GM23338 (cell line): ENCODE measurements at regions not wholly inside any gene's neighbourhood (a gene's known extent, or its start where the extent isn't known, plus 50 kb on each side); places are given as distances from the start of the nearest gene placed in this dataset.
A peak's percentile ranks its signal among the peaks of the same experiment; 100 is the strongest.

Experiments
- ATAC-seq: fragments of 200-7000 bp; cut with Tn5 transposase; 3 replicates; pipeline ENCODE4 v1.9.1; 2020
- DNase-seq: peaks from one replicate; pipeline ENCODE4 v3.0.0-alpha.2; 2015; ENCODE audit warnings: low spot score
- H2AFZ ChIP-seq: fragments of 200-600 bp; sonication (generic); 2 replicates; pipeline ENCODE4 v1.8.0; 2016; ENCODE audit warnings: antibody characterized with exemption, mild to moderate bottlenecking, moderate library complexity
- H3F3A ChIP-seq: fragments of 200-600 bp; sonication (generic); replicated peaks from 2 replicates; pipeline ENCODE4 v1.8.0; 2017; ENCODE audit warnings: antibody characterized with exemption, mixed run types, low read depth
- H3K27ac ChIP-seq: fragments of 200-600 bp; sonication (generic); 2 replicates; pipeline ENCODE4 v1.6.1; 2016; ENCODE audit warnings: low read depth
- H3K27me3 ChIP-seq: fragments of 200-600 bp; sonication (generic); 2 replicates; pipeline ENCODE4 v1.8.0; 2016; ENCODE audit warnings: mild to moderate bottlenecking, mixed run types, moderate library complexity; ENCODE audit not compliant: insufficient read depth
- H3K36me3 ChIP-seq: fragments of 200-600 bp; sonication (generic); 2 replicates; pipeline ENCODE4 v1.8.0; 2016; ENCODE audit warnings: mild to moderate bottlenecking; ENCODE audit not compliant: insufficient read depth
- H3K4me1 ChIP-seq: fragments of 200-600 bp; sonication (generic); 2 replicates; pipeline ENCODE4 v1.8.0; 2016; ENCODE audit warnings: mild to moderate bottlenecking, moderate library complexity; ENCODE audit not compliant: insufficient read depth
- H3K4me2 ChIP-seq: fragments of 200-600 bp; sonication (generic); 2 replicates; pipeline ENCODE4 v1.7.1; 2017; ENCODE audit warnings: mixed run types
- H3K4me3 ChIP-seq: fragments of 200-600 bp; sonication (generic); 2 replicates; pipeline ENCODE4 v1.6.1; 2016; ENCODE audit warnings: mixed run types
- H3K79me2 ChIP-seq: fragments of 200-600 bp; sonication (generic); replicated peaks from 2 replicates; pipeline ENCODE4 v1.8.0; 2017; ENCODE audit warnings: mild to moderate bottlenecking; ENCODE audit not compliant: insufficient read depth
- H3K9me2 ChIP-seq: fragments of 200-600 bp; sonication (generic); 2 replicates; pipeline ENCODE4 v1.8.0; 2017; ENCODE audit not compliant: insufficient read depth
- H4K20me1 ChIP-seq: fragments of 200-600 bp; sonication (generic); replicated peaks from 2 replicates; pipeline ENCODE4 v1.8.0; 2017; ENCODE audit warnings: mild to moderate bottlenecking; ENCODE audit not compliant: insufficient read depth
- H3K27ac Mint-ChIP-seq: 2 replicates; pipeline ENCODE4 v1.8.0; 2020; ENCODE audit warnings: inconsistent platforms, mild to moderate bottlenecking, moderate library complexity, mixed read lengths
- H3K27me3 Mint-ChIP-seq: 3 replicates; pipeline ENCODE4 v1.8.0; 2022; ENCODE audit warnings: low read depth, mild to moderate bottlenecking, moderate library complexity, mixed read lengths, inconsistent platforms; ENCODE audit not compliant: insufficient read depth, poor library complexity
- H3K36me3 Mint-ChIP-seq: 3 replicates; pipeline ENCODE4 v1.8.0; 2021; ENCODE audit warnings: low read depth, mild to moderate bottlenecking, inconsistent platforms, moderate library complexity, mixed read lengths
- H3K4me1 Mint-ChIP-seq: 3 replicates; pipeline ENCODE4 v1.8.0; 2020; ENCODE audit warnings: mild to moderate bottlenecking, inconsistent platforms, mixed read lengths
- H3K4me3 Mint-ChIP-seq: 3 replicates; pipeline ENCODE4 v1.8.0; 2021; ENCODE audit warnings: moderate library complexity, mild to moderate bottlenecking, inconsistent platforms, mixed read lengths
- H3K9me3 Mint-ChIP-seq: 3 replicates; pipeline ENCODE4 v1.8.0; 2020; ENCODE audit warnings: moderate library complexity, mild to moderate bottlenecking, inconsistent platforms, mixed read lengths
- CREB1 ChIP-seq: fragments of 250-450 bp; sonication (Bioruptor Pico); IDR thresholded peaks from 2 replicates; pipeline ENCODE4 v1.5.0; 2020; ENCODE audit warnings: low read depth, mild to moderate bottlenecking, moderate library complexity
- ETS1 ChIP-seq: IDR thresholded peaks from 2 replicates; pipeline ENCODE4 v1.6.1; 2016; ENCODE audit warnings: antibody characterized with exemption
- EZH2 ChIP-seq: fragments of 200-600 bp; sonication (generic); IDR thresholded peaks from one replicate; pipeline ENCODE4 v1.8.0; 2017; ENCODE audit warnings: antibody characterized with exemption, mild to moderate bottlenecking, low read depth; ENCODE audit not compliant: unreplicated experiment
- EZH2phosphoT487 ChIP-seq: fragments of 200-600 bp; sonication (generic); IDR thresholded peaks from one replicate; pipeline ENCODE4 v1.8.1; 2018; ENCODE audit warnings: antibody characterized with exemption; ENCODE audit not compliant: unreplicated experiment
- JUNB ChIP-seq: IDR thresholded peaks from one replicate; pipeline ENCODE4 v1.6.1; 2016; ENCODE audit warnings: antibody characterized with exemption; ENCODE audit not compliant: unreplicated experiment
- NANOG ChIP-seq: IDR thresholded peaks from 2 replicates; pipeline ENCODE4 v1.6.1; 2016; ENCODE audit warnings: antibody characterized with exemption, borderline replicate concordance
- POLR2AphosphoS5 ChIP-seq: IDR thresholded peaks from 2 replicates; pipeline ENCODE4 v1.6.1; 2016; ENCODE audit warnings: antibody characterized with exemption, low read depth
- STAT1 ChIP-seq: IDR thresholded peaks from one replicate; pipeline ENCODE4 v1.6.1; 2016; ENCODE audit warnings: antibody characterized with exemption; ENCODE audit not compliant: unreplicated experiment
- ZNF114 ChIP-seq: fragments of 250-450 bp; sonication (Bioruptor Pico); IDR thresholded peaks from 2 replicates; pipeline ENCODE4 v1.5.0; 2020; ENCODE audit warnings: mild to moderate bottlenecking, moderate library complexity
- ZNF331 ChIP-seq: fragments of 250-450 bp; sonication (Bioruptor Pico); IDR thresholded peaks from 2 replicates; pipeline ENCODE4 v1.5.0; 2020; ENCODE audit warnings: low read depth, mild to moderate bottlenecking, moderate library complexity
- ZNF462 ChIP-seq: fragments of 250-450 bp; sonication (Bioruptor Pico); IDR thresholded peaks from 2 replicates; pipeline ENCODE4 v1.5.0; 2020; ENCODE audit warnings: mild to moderate bottlenecking, moderate library complexity
- TF ChIP-seq, protein P1 (sequence below), 2 experiments: fragments of 200-600 bp in 1 of 2; sonication (generic) in 1 of 2; conservative IDR thresholded peaks; 2 replicates each; pipeline versions ENCODE4 v1.5.1 to v1.6.1; 2016 to 2017; ENCODE audit warnings: antibody characterized with exemption in 2 of 2, low read depth in 2 of 2, mild to moderate bottlenecking in 2 of 2, moderate library complexity in 1 of 2

GRCh38 chr12:76252031-76252430, 96.2 kb downstream of the BBS10 start:
- Histone ChIP-seq H4K20me1 (no peaks in the 10 kb centered on the region), H3K4me2 (no peak overlapping the region), H3K36me3 (no peaks in the 10 kb centered on the region), H3F3A (no peaks in the 10 kb centered on the region), H3K27ac (no peak overlapping the region), H3K4me3 (no peak overlapping the region), H3K4me1 (peaks cover 19% of the 10 kb centered on the region), H3K79me2 (no peaks in the 10 kb centered on the region), H2AFZ (peak overlapping the region; percentile 91), H3K27me3 (no peaks in the 10 kb centered on the region), H3K9me2 (peaks cover 10% of the 10 kb centered on the region)
- no peak overlapping the region for H3K4me3 Mint-ChIP-seq
- peaks cover 2% of the 10 kb centered on the region for H3K27me3 Mint-ChIP-seq
- no peaks in the 10 kb centered on the region for H3K36me3 Mint-ChIP-seq
- H3K27ac Mint-ChIP-seq = no peak overlapping the region
- DNase-seq (no peak), ATAC-seq (no peak)
- H3K9me3 Mint-ChIP-seq = no peaks in the 10 kb centered on the region
- H3K4me1 Mint-ChIP-seq = peaks cover 19% of the 10 kb centered on the region
- TF ChIP-seq EZH2 (no peak), POLR2AphosphoS5 (no peak), ZNF114 (CRISPR knock-in tag) (no peak), NANOG (no peak), ZNF331 (CRISPR knock-in tag) (no peak), ZNF462 (no peak), STAT1 (no peak), ETS1 (no peak), CREB1 (CRISPR knock-in tag) (no peak), JUNB (no peak), EZH2phosphoT487 (no peak)
- TF ChIP-seq, protein P1, sequence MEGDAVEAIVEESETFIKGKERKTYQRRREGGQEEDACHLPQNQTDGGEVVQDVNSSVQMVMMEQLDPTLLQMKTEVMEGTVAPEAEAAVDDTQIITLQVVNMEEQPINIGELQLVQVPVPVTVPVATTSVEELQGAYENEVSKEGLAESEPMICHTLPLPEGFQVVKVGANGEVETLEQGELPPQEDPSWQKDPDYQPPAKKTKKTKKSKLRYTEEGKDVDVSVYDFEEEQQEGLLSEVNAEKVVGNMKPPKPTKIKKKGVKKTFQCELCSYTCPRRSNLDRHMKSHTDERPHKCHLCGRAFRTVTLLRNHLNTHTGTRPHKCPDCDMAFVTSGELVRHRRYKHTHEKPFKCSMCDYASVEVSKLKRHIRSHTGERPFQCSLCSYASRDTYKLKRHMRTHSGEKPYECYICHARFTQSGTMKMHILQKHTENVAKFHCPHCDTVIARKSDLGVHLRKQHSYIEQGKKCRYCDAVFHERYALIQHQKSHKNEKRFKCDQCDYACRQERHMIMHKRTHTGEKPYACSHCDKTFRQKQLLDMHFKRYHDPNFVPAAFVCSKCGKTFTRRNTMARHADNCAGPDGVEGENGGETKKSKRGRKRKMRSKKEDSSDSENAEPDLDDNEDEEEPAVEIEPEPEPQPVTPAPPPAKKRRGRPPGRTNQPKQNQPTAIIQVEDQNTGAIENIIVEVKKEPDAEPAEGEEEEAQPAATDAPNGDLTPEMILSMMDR (conservative IDR thresholded peaks at IDR 0.05; ENCODE audit: low read depth in 2 of 2) = no peak
